GM23338 (cell line): ENCODE measurements at regions not wholly inside any gene's neighbourhood (a gene's known extent, or its start where the extent isn't known, plus 50 kb on each side); places are given as distances from the start of the nearest gene placed in this dataset.

Source experiments
- ATAC-seq: fragments of 200-7000 bp; cut with Tn5 transposase; 3 replicates; pipeline ENCODE4 v1.9.1; 2020
- DNase-seq: peaks from one replicate; pipeline ENCODE4 v3.0.0-alpha.2; 2015; ENCODE audit warnings: low spot score
- H2AFZ ChIP-seq: fragments of 200-600 bp; sonication (generic); 2 replicates; pipeline ENCODE4 v1.8.0; 2016; ENCODE audit warnings: antibody characterized with exemption, mild to moderate bottlenecking, moderate library complexity
- H3F3A ChIP-seq: fragments of 200-600 bp; sonication (generic); replicated peaks from 2 replicates; pipeline ENCODE4 v1.8.0; 2017; ENCODE audit warnings: antibody characterized with exemption, mixed run types, low read depth
- H3K27ac ChIP-seq: fragments of 200-600 bp; sonication (generic); 2 replicates; pipeline ENCODE4 v1.6.1; 2016; ENCODE audit warnings: low read depth
- H3K27me3 ChIP-seq: fragments of 200-600 bp; sonication (generic); 2 replicates; pipeline ENCODE4 v1.8.0; 2016; ENCODE audit warnings: mild to moderate bottlenecking, mixed run types, moderate library complexity; ENCODE audit not compliant: insufficient read depth
- H3K36me3 ChIP-seq: fragments of 200-600 bp; sonication (generic); 2 replicates; pipeline ENCODE4 v1.8.0; 2016; ENCODE audit warnings: mild to moderate bottlenecking; ENCODE audit not compliant: insufficient read depth
- H3K4me1 ChIP-seq: fragments of 200-600 bp; sonication (generic); 2 replicates; pipeline ENCODE4 v1.8.0; 2016; ENCODE audit warnings: mild to moderate bottlenecking, moderate library complexity; ENCODE audit not compliant: insufficient read depth
- H3K4me2 ChIP-seq: fragments of 200-600 bp; sonication (generic); 2 replicates; pipeline ENCODE4 v1.7.1; 2017; ENCODE audit warnings: mixed run types
- H3K4me3 ChIP-seq: fragments of 200-600 bp; sonication (generic); 2 replicates; pipeline ENCODE4 v1.6.1; 2016; ENCODE audit warnings: mixed run types
- H3K79me2 ChIP-seq: fragments of 200-600 bp; sonication (generic); replicated peaks from 2 replicates; pipeline ENCODE4 v1.8.0; 2017; ENCODE audit warnings: mild to moderate bottlenecking; ENCODE audit not compliant: insufficient read depth
- H3K9me2 ChIP-seq: fragments of 200-600 bp; sonication (generic); 2 replicates; pipeline ENCODE4 v1.8.0; 2017; ENCODE audit not compliant: insufficient read depth
- H4K20me1 ChIP-seq: fragments of 200-600 bp; sonication (generic); replicated peaks from 2 replicates; pipeline ENCODE4 v1.8.0; 2017; ENCODE audit warnings: mild to moderate bottlenecking; ENCODE audit not compliant: insufficient read depth
- H3K27ac Mint-ChIP-seq: 2 replicates; pipeline ENCODE4 v1.8.0; 2020; ENCODE audit warnings: inconsistent platforms, mild to moderate bottlenecking, moderate library complexity, mixed read lengths
- H3K27me3 Mint-ChIP-seq: 3 replicates; pipeline ENCODE4 v1.8.0; 2022; ENCODE audit warnings: low read depth, mild to moderate bottlenecking, moderate library complexity, mixed read lengths, inconsistent platforms; ENCODE audit not compliant: insufficient read depth, poor library complexity
- H3K36me3 Mint-ChIP-seq: 3 replicates; pipeline ENCODE4 v1.8.0; 2021; ENCODE audit warnings: low read depth, mild to moderate bottlenecking, inconsistent platforms, moderate library complexity, mixed read lengths
- H3K4me1 Mint-ChIP-seq: 3 replicates; pipeline ENCODE4 v1.8.0; 2020; ENCODE audit warnings: mild to moderate bottlenecking, inconsistent platforms, mixed read lengths
- H3K4me3 Mint-ChIP-seq: 3 replicates; pipeline ENCODE4 v1.8.0; 2021; ENCODE audit warnings: moderate library complexity, mild to moderate bottlenecking, inconsistent platforms, mixed read lengths
- H3K9me3 Mint-ChIP-seq: 3 replicates; pipeline ENCODE4 v1.8.0; 2020; ENCODE audit warnings: moderate library complexity, mild to moderate bottlenecking, inconsistent platforms, mixed read lengths
- CREB1 ChIP-seq: fragments of 250-450 bp; sonication (Bioruptor Pico); IDR thresholded peaks from 2 replicates; pipeline ENCODE4 v1.5.0; 2020; ENCODE audit warnings: low read depth, mild to moderate bottlenecking, moderate library complexity
- CTCF ChIP-seq, 2 experiments: fragments of 200-600 bp in 1 of 2; sonication (generic) in 1 of 2; conservative IDR thresholded peaks; 2 replicates each; pipeline versions ENCODE4 v1.5.1 to v1.6.1; 2016 to 2017; ENCODE audit warnings: antibody characterized with exemption in 2 of 2, low read depth in 2 of 2, mild to moderate bottlenecking in 2 of 2, moderate library complexity in 1 of 2
- EZH2 ChIP-seq: fragments of 200-600 bp; sonication (generic); IDR thresholded peaks from one replicate; pipeline ENCODE4 v1.8.0; 2017; ENCODE audit warnings: antibody characterized with exemption, mild to moderate bottlenecking, low read depth; ENCODE audit not compliant: unreplicated experiment
- EZH2phosphoT487 ChIP-seq: fragments of 200-600 bp; sonication (generic); IDR thresholded peaks from one replicate; pipeline ENCODE4 v1.8.1; 2018; ENCODE audit warnings: antibody characterized with exemption; ENCODE audit not compliant: unreplicated experiment
- JUNB ChIP-seq: IDR thresholded peaks from one replicate; pipeline ENCODE4 v1.6.1; 2016; ENCODE audit warnings: antibody characterized with exemption; ENCODE audit not compliant: unreplicated experiment
- NANOG ChIP-seq: IDR thresholded peaks from 2 replicates; pipeline ENCODE4 v1.6.1; 2016; ENCODE audit warnings: antibody characterized with exemption, borderline replicate concordance
- POLR2AphosphoS5 ChIP-seq: IDR thresholded peaks from 2 replicates; pipeline ENCODE4 v1.6.1; 2016; ENCODE audit warnings: antibody characterized with exemption, low read depth
- STAT1 ChIP-seq: IDR thresholded peaks from one replicate; pipeline ENCODE4 v1.6.1; 2016; ENCODE audit warnings: antibody characterized with exemption; ENCODE audit not compliant: unreplicated experiment
- ZNF114 ChIP-seq: fragments of 250-450 bp; sonication (Bioruptor Pico); IDR thresholded peaks from 2 replicates; pipeline ENCODE4 v1.5.0; 2020; ENCODE audit warnings: mild to moderate bottlenecking, moderate library complexity
- ZNF331 ChIP-seq: fragments of 250-450 bp; sonication (Bioruptor Pico); IDR thresholded peaks from 2 replicates; pipeline ENCODE4 v1.5.0; 2020; ENCODE audit warnings: low read depth, mild to moderate bottlenecking, moderate library complexity
- ZNF462 ChIP-seq: fragments of 250-450 bp; sonication (Bioruptor Pico); IDR thresholded peaks from 2 replicates; pipeline ENCODE4 v1.5.0; 2020; ENCODE audit warnings: mild to moderate bottlenecking, moderate library complexity
- TF ChIP-seq, protein P1 (sequence below): IDR thresholded peaks from 2 replicates; pipeline ENCODE4 v1.6.1; 2016; ENCODE audit warnings: antibody characterized with exemption
- TF ChIP-seq, protein P2 (sequence below): IDR thresholded peaks from one replicate; pipeline ENCODE4 v1.6.1; 2018; ENCODE audit warnings: antibody characterized with exemption; ENCODE audit not compliant: unreplicated experiment

DNA sequence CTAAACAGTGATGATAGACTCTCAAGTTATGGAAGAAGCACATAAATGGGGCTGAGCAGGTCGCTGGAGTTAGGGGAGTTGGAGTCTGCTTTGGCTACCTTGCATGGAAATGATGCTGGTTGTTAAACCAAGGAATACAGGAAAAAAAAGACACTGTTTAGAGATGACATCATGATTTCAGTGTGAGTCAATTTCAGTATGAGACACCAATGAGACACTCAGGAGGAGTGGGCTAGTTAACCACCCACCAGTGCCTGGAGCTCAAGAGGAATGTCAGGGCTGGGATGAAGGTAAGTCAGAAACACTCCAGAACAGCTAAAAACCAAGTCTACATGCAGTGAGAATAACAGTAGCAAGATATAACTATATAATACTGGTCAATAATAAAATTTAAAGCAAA lies 303.6 kb downstream of the SOX11 start:
- no peaks in the 10 kb centered on the region for H3K36me3 ChIP-seq
- H3K4me1 ChIP-seq, result no peaks in the 10 kb centered on the region
- H3K4me1 Mint-ChIP-seq, result peaks cover 4% of the 10 kb centered on the region; the same call in 1 of the 3 replicates
- H3K27me3 ChIP-seq, result no peaks in the 10 kb centered on the region
- H3K27me3 Mint-ChIP-seq, result peaks cover 1% of the 10 kb centered on the region
- H3K27ac Mint-ChIP-seq, result no peak overlapping the region
- H3K4me3 Mint-ChIP-seq, result no peak overlapping the region
- ATAC-seq, result no peak
- H3K4me2 ChIP-seq, result no peak overlapping the region
- no peak for DNase-seq
- peaks cover 64% of the 10 kb centered on the region for H3K9me3 Mint-ChIP-seq
- no peaks in the 10 kb centered on the region for H3K9me2 ChIP-seq
- H2AFZ ChIP-seq, result no peak overlapping the region
- H3K27ac ChIP-seq, result no peak overlapping the region
- H3K79me2 ChIP-seq, result no peaks in the 10 kb centered on the region
- H3F3A ChIP-seq, result no peaks in the 10 kb centered on the region
- peaks cover 2% of the 10 kb centered on the region for H3K36me3 Mint-ChIP-seq
- H3K4me3 ChIP-seq, result no peak overlapping the region
- TF ChIP-seq ZNF114 (CRISPR knock-in tag) (no peak), ZNF331 (no peak), STAT1 (no peak), EZH2phosphoT487 (no peak), ZNF462 (CRISPR knock-in tag) (no peak), EZH2 (no peak), JUNB (no peak), CTCF (conservative IDR thresholded peaks at IDR 0.05; ENCODE audit: low read depth in 2 of 2) (no peak), CREB1 (CRISPR knock-in tag) (no peak), NANOG (no peak), POLR2AphosphoS5 (no peak)
- TF ChIP-seq, protein P1, sequence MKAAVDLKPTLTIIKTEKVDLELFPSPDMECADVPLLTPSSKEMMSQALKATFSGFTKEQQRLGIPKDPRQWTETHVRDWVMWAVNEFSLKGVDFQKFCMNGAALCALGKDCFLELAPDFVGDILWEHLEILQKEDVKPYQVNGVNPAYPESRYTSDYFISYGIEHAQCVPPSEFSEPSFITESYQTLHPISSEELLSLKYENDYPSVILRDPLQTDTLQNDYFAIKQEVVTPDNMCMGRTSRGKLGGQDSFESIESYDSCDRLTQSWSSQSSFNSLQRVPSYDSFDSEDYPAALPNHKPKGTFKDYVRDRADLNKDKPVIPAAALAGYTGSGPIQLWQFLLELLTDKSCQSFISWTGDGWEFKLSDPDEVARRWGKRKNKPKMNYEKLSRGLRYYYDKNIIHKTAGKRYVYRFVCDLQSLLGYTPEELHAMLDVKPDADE, result no peak
- TF ChIP-seq, protein P2, sequence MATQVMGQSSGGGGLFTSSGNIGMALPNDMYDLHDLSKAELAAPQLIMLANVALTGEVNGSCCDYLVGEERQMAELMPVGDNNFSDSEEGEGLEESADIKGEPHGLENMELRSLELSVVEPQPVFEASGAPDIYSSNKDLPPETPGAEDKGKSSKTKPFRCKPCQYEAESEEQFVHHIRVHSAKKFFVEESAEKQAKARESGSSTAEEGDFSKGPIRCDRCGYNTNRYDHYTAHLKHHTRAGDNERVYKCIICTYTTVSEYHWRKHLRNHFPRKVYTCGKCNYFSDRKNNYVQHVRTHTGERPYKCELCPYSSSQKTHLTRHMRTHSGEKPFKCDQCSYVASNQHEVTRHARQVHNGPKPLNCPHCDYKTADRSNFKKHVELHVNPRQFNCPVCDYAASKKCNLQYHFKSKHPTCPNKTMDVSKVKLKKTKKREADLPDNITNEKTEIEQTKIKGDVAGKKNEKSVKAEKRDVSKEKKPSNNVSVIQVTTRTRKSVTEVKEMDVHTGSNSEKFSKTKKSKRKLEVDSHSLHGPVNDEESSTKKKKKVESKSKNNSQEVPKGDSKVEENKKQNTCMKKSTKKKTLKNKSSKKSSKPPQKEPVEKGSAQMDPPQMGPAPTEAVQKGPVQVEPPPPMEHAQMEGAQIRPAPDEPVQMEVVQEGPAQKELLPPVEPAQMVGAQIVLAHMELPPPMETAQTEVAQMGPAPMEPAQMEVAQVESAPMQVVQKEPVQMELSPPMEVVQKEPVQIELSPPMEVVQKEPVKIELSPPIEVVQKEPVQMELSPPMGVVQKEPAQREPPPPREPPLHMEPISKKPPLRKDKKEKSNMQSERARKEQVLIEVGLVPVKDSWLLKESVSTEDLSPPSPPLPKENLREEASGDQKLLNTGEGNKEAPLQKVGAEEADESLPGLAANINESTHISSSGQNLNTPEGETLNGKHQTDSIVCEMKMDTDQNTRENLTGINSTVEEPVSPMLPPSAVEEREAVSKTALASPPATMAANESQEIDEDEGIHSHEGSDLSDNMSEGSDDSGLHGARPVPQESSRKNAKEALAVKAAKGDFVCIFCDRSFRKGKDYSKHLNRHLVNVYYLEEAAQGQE, result no peak
- H4K20me1 ChIP-seq, result no peaks in the 10 kb centered on the region
